ENCODE measurements at regions not wholly inside any gene's neighbourhood (a gene's known extent, or its start where the extent isn't known, plus 50 kb on each side); places are given as distances from the start of the nearest gene placed in this dataset.
"Not testable (repeated sequence)": the region's sequence is repeated elsewhere in the genome, so short reads cannot be mapped to it uniquely, and the experiment has no call there.

DNA sequence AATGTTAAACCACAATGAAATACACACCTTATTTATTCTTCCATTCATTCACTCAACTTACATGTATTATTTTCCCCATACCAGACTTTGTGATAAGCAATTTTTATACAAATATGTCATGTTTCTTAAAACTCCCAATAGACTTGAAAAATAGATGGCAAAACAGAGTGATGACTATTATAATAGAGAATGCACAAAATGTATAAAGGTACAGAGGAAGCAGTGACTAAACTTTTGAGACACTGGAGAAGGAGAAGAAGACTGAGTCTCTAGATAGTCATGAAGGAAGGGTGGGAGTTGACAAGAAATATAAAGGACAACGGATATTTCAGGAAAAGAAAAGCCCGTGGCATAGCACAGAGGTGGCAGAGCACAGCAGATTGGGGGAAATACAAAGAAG is 198.1 kb upstream of the SLC39A10 start:
- no peak for DNase-seq (ENCODE audit: low read depth)

DNA sequence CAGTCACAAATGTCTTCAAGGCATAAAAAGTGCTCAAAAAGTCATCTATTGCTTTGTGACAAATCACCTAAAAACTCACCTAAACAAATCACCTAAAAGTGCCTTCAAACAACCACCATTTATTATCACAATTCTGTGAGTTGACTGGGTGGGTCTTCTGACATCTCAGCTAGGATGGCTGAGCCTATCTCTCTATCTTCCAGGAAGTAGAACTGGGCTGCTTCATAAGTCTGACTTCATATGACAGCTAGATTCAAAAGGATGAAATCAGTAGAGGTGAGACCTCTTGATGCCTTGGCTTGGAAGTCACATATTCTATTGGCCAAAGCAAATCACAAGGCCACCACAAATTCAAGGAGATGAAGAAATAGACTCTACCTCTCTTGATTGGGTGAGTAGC is 199.2 kb upstream of the SLC39A10 start:
- no peak for DNase-seq (ENCODE audit: low read depth)

DNA sequence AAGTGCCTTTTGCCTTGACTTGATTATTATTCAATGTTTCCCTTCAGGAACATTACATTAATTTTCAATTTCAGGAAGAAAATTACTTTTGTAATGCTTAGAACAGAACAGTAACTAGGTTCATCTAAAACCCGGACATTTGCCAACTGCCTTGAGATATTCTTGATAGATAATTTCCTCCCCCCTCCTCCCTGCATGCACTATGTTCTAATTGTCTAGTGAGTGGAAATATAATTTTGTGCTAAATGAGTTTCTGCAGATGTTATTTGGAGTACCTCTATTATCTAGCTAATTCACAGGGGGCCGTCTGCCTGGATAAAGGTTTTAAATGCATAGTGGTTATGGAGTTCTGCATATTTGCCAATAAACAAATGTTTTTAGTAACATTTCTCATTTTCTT is 200.3 kb upstream of the SLC39A10 start:
- no peak for DNase-seq (ENCODE audit: low read depth)

GRCh38 chr2:195451160-195451559 is 205.9 kb upstream of the SLC39A10 start:
- no peak for DNase-seq (ENCODE audit: low read depth)

GRCh38 chr2:195450552-195451113 is 206.4 kb upstream of the SLC39A10 start:
- DNase-seq (ENCODE audit: low read depth), result no peak

GRCh38 chr2:195447323-195447975 is 209.6 kb upstream of the SLC39A10 start:
- no peak for DNase-seq (ENCODE audit: low read depth)

GRCh38 chr2:195445639-195446038 is 211.4 kb upstream of the SLC39A10 start:
- no peak for DNase-seq (ENCODE audit: low read depth)

GRCh38 chr2:195443926-195444325 is 213.1 kb upstream of the SLC39A10 start:
- DNase-seq (ENCODE audit: low read depth), result no peak

DNA sequence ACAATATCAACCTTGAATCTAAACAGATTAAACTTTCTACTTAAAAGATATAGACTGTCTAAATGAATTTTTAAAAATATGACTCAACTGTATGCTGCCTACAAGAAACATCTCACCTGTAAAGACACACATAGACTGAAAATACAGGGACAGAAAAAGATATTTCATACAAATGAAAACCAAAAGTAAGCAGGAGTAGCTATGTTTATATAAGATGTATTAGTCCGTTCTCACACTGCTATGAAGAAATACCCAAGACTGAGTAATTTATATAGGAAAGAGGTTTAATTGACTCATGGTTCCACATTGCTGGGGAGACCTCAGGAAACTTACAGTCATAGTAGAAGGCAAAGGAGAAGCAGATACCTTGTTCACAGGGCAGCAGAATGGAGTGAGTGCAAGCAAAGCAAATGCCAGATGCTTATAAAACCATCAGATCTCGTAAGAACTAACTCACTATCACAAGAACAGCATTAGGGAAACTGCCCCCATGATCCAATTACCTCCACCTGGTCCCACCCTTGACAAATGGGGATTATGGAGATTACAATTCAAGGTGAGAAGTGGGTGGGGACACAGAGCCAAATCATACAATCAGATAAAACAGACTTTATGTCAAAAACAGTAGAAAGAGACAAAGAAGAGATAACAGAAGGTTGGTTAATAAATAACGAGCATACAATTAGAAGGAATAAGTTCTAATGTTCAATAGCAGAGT is 214.4 kb upstream of the SLC39A10 start:
- DNase-seq (ENCODE audit: low read depth), result no peak

GRCh38 chr2:195438692-195439091 is 218.3 kb upstream of the SLC39A10 start:
- DNase-seq (ENCODE audit: low read depth), result no peak

DNA sequence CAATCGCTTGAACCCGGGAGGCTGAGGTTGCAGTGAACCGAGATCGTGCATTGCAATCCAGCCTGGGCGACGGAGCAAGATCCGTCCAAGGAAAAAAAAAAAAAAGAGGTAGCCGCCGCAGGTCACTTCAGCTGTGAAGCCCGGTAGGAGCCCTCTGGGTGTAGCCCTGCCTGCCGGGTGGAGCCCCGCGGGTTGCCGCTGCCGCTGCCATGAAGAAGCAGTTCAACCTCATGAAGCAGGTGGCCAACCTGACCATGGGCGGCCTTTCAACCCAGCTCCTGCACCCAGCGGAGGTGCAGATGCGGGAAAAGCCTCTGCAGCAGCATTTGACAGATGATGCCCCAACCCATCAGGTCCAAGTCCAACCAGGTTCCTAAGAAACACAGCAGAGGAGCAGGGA is 219.5 kb upstream of the SLC39A10 start:
- no peak for DNase-seq (ENCODE audit: low read depth)

- no peak for DNase-seq (ENCODE audit: low read depth)
These were observed 222.7 kb upstream of the SLC39A10 start for GRCh38 chr2:195434346-195434745.

DNA sequence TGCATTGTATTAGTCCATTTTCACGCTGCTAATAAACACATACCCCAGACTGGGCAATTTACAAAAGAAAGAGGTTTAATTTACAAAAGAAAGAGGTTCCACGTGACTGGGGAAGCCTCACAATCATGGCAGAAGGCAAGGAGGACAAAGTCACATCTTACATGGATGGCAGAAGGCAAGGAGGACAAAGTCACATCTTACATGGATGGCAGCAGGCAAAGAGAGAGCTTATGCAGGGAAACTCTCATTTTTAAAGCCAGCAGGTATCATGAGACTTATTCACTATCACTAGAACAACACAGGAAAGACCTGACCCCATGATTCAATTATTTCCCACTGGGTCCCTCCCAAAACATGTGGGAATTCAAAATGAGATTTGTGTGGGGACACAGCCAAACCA is 223.3 kb upstream of the SLC39A10 start:
- not testable (repeated sequence) for DNase-seq (ENCODE audit: low read depth)

DNA sequence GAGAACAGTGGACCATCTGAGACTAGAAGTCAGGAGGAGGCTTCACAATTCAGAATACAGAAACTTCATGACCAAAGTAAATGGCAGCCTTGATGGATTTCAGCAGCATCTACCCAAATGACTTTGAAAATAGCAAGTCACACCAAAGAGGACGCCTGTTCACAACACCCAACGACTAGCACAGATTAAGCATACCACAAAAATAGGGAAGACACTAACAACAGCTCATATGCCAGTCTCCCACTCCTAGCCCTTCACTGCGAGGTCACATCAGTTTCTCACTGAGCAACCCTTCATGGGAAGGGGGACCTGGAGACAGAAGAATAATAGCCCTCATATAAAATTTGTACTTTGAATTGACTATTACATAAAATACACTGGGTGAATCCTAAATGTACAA is 228.4 kb upstream of the SLC39A10 start:
- no peak for DNase-seq (ENCODE audit: low read depth)

DNA sequence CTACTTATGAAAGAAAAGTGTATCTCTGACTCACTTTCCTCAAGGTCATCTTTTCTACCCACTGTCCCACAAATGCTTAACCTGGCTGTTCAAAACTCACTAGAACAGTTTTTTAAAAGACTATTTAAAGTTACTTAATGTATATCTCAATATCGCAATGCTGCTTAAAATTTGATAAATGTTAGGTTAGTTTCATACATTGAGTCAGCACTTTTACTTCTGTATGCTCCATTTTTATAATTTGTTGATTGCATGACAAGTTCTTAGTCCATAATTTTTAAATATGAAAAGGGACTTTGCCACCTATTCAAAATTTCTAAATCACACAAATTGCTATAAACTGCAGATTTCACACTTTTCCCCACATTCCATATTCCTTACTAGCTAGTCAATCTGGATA is 231.7 kb upstream of the SLC39A10 start:
- no peak for DNase-seq (ENCODE audit: low read depth)

DNA sequence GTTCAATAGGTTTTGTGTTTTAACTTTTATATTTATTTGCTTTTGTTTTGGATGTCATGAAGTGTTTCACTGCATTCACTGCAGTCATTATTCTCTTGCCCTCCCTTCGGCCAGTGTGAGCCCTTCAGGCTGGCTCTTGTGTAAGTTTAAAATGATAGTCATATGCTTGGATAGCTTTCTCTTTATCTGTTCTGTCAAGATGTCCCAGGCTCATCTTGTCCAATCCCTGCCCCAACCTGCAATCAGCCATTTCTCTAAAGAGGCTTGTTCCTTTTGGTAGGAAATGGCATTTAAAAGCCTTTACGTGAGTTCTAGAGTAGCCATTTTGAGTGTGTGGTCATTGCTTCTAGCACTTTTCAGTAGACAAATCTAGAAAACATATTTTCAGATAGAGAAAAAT is 238.0 kb upstream of the SLC39A10 start:
- no peak for DNase-seq (ENCODE audit: low read depth)

DNA sequence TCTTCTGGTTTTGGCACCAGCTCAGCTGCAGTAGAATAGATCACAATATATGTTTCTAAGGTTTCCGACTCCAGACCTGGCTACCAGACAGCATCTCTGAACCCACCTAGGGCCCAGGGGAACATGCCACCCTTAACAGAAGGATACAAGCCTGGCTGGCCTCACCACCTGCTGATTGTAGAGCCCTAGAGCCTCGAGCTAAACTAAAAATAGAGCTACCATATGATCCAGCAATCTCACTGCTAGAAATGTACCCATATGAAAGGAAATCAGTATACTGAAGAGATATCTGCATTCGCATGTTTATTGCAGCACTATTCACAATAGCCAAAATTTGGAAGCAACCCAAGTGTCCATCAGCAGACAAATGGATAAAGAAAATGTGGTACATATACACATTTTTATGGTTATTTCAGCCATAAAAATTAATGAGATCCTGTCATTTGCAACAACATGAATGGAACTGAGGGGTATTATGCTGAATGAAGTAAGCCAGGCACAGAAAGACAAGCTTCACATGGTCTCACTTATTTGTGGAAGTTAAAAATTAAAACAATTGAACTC is 242.4 kb upstream of the SLC39A10 start:
- DNase-seq (ENCODE audit: low read depth), result no peak

DNA sequence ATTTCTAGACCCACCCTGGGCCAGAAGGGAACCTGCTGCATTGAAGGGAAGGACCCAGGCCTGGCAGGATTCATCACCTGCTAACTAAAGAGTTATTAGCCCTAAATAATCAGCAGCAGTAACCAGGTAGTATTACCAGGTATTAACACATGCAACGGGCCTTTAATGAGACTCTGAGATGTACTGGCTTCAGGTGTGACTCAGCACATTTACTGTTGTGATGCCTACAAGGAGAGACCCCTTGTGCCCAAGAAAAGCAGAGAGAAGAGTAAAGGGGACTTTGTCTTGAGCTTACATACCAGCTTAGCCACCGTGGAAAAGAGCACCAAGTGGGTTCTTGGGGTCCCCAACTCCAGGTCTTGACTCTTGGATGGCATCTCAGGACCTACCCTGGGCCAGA is 243.1 kb upstream of the SLC39A10 start:
- DNase-seq (ENCODE audit: low read depth), result no peak

DNA sequence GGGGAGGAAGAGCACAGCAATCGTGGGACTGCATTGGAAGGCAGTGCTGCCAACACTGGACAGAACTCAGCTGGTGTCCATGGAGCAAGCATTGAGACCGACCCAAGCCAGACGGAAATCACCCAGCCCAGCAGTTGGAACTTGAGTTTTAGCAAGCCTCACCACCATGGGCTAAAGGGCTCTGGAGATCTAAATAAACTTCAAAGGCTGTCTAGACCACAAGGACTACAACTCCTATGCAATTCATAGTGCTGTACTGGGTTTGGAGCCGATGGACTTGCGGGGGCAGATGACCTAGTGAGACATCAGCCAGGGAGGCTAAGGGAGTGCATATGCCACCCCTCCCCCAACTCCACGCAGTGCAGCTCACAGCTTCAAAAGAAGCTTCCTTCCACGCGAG is 243.6 kb upstream of the SLC39A10 start:
- no peak for DNase-seq (ENCODE audit: low read depth)

GRCh38 chr2:195411219-195411687 is 245.8 kb upstream of the SLC39A10 start:
- no peak for DNase-seq (ENCODE audit: low read depth)

DNA sequence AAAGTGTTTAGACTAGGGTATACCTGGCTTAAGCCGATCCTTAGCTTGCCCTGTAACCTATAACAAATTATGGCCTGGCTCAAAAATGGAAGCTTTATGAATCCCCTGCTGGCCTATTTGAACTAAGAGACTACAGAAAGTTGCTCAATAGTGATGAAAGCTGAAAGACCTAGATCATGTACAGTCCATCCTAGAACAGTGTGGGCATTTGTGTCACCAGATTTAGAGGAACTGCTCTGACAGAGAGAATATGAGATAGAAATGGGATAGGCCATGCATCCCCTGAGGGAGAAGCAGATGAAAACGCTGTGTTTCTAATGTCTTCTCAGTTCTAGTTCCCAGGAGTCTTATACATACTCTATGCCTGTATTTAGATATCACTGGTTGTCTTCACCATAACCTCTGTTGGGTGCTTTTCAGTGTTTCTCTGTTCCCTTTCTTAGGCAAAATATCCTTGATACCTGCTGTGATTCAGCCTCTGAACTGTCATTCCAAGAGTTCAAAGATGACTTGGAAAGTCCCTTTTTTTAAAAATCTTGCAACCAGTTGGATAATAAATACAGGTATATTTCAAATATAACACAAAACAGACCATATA is 246.9 kb upstream of the SLC39A10 start:
- DNase-seq (ENCODE audit: low read depth), result no peak

GRCh38 chr2:195408811-195409210 is 248.2 kb upstream of the SLC39A10 start:
- no peak for DNase-seq (ENCODE audit: low read depth)

GRCh38 chr2:195408196-195408595 is 248.8 kb upstream of the SLC39A10 start:
- DNase-seq (ENCODE audit: low read depth), result no peak

All from activated T-cell treated with anti-CD3 and anti-CD28 coated beads for 24 hours (primary cell).